ENCODE measurements at regions not wholly inside any gene's neighbourhood (a gene's known extent, or its start where the extent isn't known, plus 50 kb on each side); places are given as distances from the start of the nearest gene placed in this dataset.

DNA sequence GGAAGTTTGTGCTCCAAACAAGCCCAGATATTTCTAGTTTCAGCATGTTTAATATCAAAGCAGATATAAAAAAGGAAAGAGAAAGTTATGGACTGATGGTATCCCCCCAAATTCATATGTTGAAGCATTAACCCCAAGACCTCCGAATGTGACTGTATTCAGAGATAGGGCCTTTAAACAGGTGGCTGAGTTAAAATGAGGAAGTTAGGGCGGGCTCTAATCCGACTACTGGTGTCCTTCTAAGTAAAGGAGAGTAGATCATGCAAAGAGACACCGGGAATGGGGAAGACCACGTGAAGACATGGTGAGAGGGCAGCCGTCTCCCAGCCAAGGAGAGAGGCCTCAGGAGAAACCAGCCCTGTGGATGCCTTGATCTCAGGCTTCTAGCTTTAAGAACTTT lies 324.1 kb upstream of the KIF2A start:
- Mint-ChIP-seq H3K4me3 (no peak overlapping the region), H3K36me3 (ENCODE audit: low read depth) (no peaks in the 10 kb centered on the region), H3K27ac (no peak overlapping the region), H3K27me3 (no peaks in the 10 kb centered on the region), H3K9me3 (peaks cover 5% of the 10 kb centered on the region), H3K4me1 (ENCODE audit: low read depth) (no peaks in the 10 kb centered on the region)
- no peak for DNase-seq
- intact Hi-C loops (cut with micrococcal nuclease): no loop called here
- ChIA-PET POLR2A (no interaction called here), CTCF (no interaction called here)
- TF ChIP-seq, protein P1, sequence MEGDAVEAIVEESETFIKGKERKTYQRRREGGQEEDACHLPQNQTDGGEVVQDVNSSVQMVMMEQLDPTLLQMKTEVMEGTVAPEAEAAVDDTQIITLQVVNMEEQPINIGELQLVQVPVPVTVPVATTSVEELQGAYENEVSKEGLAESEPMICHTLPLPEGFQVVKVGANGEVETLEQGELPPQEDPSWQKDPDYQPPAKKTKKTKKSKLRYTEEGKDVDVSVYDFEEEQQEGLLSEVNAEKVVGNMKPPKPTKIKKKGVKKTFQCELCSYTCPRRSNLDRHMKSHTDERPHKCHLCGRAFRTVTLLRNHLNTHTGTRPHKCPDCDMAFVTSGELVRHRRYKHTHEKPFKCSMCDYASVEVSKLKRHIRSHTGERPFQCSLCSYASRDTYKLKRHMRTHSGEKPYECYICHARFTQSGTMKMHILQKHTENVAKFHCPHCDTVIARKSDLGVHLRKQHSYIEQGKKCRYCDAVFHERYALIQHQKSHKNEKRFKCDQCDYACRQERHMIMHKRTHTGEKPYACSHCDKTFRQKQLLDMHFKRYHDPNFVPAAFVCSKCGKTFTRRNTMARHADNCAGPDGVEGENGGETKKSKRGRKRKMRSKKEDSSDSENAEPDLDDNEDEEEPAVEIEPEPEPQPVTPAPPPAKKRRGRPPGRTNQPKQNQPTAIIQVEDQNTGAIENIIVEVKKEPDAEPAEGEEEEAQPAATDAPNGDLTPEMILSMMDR (IDR thresholded peaks at IDR 0.05): no peak
- ATAC-seq: no peak

DNA sequence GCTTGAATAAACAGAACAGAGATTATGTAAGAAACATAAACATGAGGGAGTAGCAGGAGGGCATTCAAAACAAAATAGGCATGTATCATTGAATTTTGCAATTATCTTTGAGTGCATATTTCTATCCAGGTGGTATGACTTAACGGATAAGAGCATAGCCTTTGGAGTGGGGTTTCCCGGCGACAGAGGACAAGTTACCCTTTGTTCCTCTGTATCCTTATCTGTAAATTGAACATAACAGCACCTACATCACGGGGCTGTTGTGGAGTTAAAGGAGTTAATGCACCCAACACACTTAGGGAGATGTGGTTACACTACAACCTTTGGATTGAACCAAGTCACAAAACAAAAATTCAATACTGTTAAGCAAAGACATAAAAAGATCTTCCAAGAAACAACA lies 314.6 kb upstream of the KIF2A start:
- H3K36me3 Mint-ChIP-seq (ENCODE audit: low read depth): no peaks in the 10 kb centered on the region
- ChIA-PET POLR2A (no interaction called here), CTCF (no interaction called here)
- no peak overlapping the region for H3K4me3 Mint-ChIP-seq
- H3K27ac Mint-ChIP-seq: no peak overlapping the region
- DNase-seq (no peak), ATAC-seq (no peak)
- TF ChIP-seq, protein P1 (IDR thresholded peaks at IDR 0.05): no peak
- peaks cover 3% of the 10 kb centered on the region for H3K9me3 Mint-ChIP-seq
- intact Hi-C loops (cut with micrococcal nuclease): no loop called here
- H3K4me1 Mint-ChIP-seq (ENCODE audit: low read depth): no peaks in the 10 kb centered on the region
- peaks cover 2% of the 10 kb centered on the region for H3K27me3 Mint-ChIP-seq

- Mint-ChIP-seq H3K4me3 (no peak overlapping the region), H3K27me3 (peaks cover 2% of the 10 kb centered on the region), H3K36me3 (ENCODE audit: low read depth) (no peaks in the 10 kb centered on the region), H3K27ac (no peak overlapping the region), H3K4me1 (ENCODE audit: low read depth) (no peaks in the 10 kb centered on the region), H3K9me3 (peaks cover 2% of the 10 kb centered on the region)
- CTCF ChIA-PET: no interaction called here
- ATAC-seq: no peak
- TF ChIP-seq, protein P1 (IDR thresholded peaks at IDR 0.05): no peak
- POLR2A ChIA-PET: no interaction called here
- intact Hi-C loops (cut with micrococcal nuclease): no loop called here
- DNase-seq: no peak
Observed at GRCh38 chr5:61991866-61992265, 314.1 kb upstream of the KIF2A start.

DNA sequence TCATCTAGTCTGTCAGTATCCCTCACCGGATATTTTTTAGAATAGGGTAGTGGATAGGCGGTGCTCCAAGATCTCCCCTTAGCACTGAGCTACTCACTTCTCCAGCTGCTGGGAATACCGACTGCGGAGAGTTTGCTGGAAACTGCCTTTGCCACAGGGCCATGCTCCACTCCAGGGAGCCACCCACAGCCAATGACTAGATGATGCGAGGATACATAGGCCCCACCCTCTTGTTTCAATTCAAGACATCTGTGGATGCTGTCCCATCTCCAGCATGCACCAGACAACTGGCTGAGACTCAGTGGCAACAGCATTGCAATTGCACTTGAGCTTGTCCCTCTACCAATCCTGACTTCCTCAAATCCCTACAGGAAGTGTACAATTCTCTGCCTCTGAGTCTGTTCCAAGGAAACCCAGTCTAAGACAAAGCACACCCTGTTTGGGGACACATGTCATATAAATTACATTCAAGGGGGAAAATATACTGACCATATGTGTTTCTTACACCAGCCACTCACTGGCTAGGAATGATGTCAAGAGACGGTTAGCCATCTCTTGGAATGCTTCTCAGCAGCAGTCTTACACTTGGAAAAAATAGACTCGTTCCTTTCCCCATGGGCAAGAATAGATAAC lies 312.6 kb upstream of the KIF2A start:
- no peak overlapping the region for H3K27ac Mint-ChIP-seq
- TF ChIP-seq, protein P1 (IDR thresholded peaks at IDR 0.05): no peak
- no peak for ATAC-seq
- no peak for DNase-seq
- H3K4me1 Mint-ChIP-seq (ENCODE audit: low read depth): no peaks in the 10 kb centered on the region
- ChIA-PET POLR2A (no interaction called here), CTCF (no interaction called here)
- H3K36me3 Mint-ChIP-seq (ENCODE audit: low read depth): no peaks in the 10 kb centered on the region
- intact Hi-C loops (cut with micrococcal nuclease): no loop called here
- H3K4me3 Mint-ChIP-seq: no peak overlapping the region
- H3K9me3 Mint-ChIP-seq: no peaks in the 10 kb centered on the region
- peaks cover 2% of the 10 kb centered on the region for H3K27me3 Mint-ChIP-seq

DNA sequence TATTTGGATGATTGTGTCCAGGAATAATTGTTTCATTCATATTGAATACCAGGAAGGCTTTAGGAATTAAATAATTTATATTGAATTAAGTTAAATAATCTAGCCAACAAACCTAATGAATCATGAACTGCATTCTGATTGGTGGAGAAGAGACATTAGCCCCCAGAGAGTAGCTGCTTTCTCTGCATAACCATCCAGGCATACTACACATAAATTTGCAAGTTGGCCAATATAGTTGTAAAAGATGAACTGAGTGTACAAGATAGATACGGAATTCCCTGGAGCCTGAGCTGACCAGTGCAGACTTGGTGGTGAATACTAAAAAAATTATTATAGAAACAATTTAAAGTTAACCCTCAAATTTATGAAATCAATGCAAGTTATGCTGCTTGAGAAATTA lies 311.8 kb upstream of the KIF2A start:
- ATAC-seq (no peak), DNase-seq (no peak)
- Mint-ChIP-seq H3K27me3 (peaks cover 2% of the 10 kb centered on the region), H3K4me3 (no peak overlapping the region), H3K9me3 (no peaks in the 10 kb centered on the region), H3K36me3 (ENCODE audit: low read depth) (no peaks in the 10 kb centered on the region), H3K4me1 (ENCODE audit: low read depth) (no peaks in the 10 kb centered on the region), H3K27ac (no peak overlapping the region)
- POLR2A ChIA-PET: no interaction called here
- CTCF ChIA-PET: no interaction called here
- intact Hi-C loops (cut with micrococcal nuclease): no loop called here
- TF ChIP-seq, protein P1 (IDR thresholded peaks at IDR 0.05): no peak

All from activated CD8-positive, alpha-beta T cell treated with anti-CD3 and anti-CD28 coated beads for 36 hours (primary cell).